Neural crest cell (in vitro differentiated cells): ENCODE measurements at regions not wholly inside any gene's neighbourhood (a gene's known extent, or its start where the extent isn't known, plus 50 kb on each side); places are given as distances from the start of the nearest gene placed in this dataset.

Source experiments
- DNase-seq: peaks from one replicate; pipeline ENCODE4 v3.0.0; 2021; ENCODE audit warnings: low read depth, mixed read lengths, low spot score
- H3K27ac Mint-ChIP-seq: one replicate; pipeline ENCODE4 v1.8.0; 2021; ENCODE audit warnings: mild to moderate bottlenecking, mixed read lengths; ENCODE audit not compliant: unreplicated experiment
- H3K27me3 Mint-ChIP-seq: 2 replicates; pipeline ENCODE4 v1.8.0; 2021; ENCODE audit warnings: low read depth, mild to moderate bottlenecking, mixed read lengths
- H3K36me3 Mint-ChIP-seq: 2 replicates; pipeline ENCODE4 v1.8.0; 2021; ENCODE audit warnings: low read depth, mild to moderate bottlenecking, mixed read lengths
- H3K4me1 Mint-ChIP-seq: 2 replicates; pipeline ENCODE4 v1.8.0; 2021; ENCODE audit warnings: mixed read lengths
- H3K4me3 Mint-ChIP-seq: one replicate; pipeline ENCODE4 v1.8.0; 2021; ENCODE audit warnings: mild to moderate bottlenecking, mixed read lengths
- H3K9me3 Mint-ChIP-seq: 2 replicates; pipeline ENCODE4 v1.8.0; 2021; ENCODE audit warnings: mixed read lengths
- TF ChIP-seq, protein P1 (sequence below): fragments of 200-600 bp; sonication (generic); conservative IDR thresholded peaks from 2 replicates; pipeline ENCODE4 v1.5.0; 2021; ENCODE audit warnings: antibody characterized with exemption, mild to moderate bottlenecking

DNA sequence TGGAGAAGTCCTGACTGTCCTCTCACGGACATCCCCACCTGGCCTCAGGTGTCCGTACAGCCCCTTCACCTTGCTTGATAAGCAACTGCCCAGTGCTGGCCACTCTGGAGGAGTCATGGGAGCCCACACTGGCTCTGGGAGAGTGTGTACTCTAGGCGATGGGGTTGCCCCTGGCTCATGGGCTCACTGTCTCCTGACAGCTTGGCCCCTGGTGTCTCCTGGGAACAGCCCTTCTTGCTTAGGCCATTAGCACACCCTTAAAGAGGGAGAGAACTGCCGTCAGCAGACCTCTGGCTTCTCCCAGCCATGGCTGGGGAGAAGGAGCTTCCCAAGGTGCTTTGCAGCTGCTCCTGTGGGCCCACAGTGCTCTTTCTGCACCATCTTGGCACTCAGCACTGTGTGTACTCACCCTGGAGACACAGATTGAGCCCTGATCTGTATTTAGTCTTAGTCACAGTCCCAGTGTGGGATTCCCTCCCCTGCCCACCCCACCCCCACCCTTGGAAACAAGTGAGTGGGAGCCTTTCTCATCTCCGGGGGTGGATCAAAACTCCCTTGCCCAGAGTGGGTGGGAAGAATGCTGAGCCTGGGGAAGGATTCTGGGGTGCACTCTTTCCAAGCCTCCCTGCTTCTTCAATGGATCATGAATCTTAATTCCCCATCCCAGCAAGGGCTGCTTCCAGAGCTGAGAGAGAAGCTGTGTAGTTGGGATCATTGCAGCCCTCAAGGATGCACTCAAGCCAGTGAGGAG, 83.5 kb upstream of the ADPGK start:
- H3K27ac Mint-ChIP-seq, result no peak overlapping the region
- peaks cover 8% of the 10 kb centered on the region for H3K27me3 Mint-ChIP-seq
- TF ChIP-seq, protein P1, sequence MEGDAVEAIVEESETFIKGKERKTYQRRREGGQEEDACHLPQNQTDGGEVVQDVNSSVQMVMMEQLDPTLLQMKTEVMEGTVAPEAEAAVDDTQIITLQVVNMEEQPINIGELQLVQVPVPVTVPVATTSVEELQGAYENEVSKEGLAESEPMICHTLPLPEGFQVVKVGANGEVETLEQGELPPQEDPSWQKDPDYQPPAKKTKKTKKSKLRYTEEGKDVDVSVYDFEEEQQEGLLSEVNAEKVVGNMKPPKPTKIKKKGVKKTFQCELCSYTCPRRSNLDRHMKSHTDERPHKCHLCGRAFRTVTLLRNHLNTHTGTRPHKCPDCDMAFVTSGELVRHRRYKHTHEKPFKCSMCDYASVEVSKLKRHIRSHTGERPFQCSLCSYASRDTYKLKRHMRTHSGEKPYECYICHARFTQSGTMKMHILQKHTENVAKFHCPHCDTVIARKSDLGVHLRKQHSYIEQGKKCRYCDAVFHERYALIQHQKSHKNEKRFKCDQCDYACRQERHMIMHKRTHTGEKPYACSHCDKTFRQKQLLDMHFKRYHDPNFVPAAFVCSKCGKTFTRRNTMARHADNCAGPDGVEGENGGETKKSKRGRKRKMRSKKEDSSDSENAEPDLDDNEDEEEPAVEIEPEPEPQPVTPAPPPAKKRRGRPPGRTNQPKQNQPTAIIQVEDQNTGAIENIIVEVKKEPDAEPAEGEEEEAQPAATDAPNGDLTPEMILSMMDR, result no peak
- no peak for DNase-seq
- no peaks in the 10 kb centered on the region for H3K4me1 Mint-ChIP-seq
- no peak overlapping the region for H3K4me3 Mint-ChIP-seq
- H3K9me3 Mint-ChIP-seq, result no peaks in the 10 kb centered on the region
- H3K36me3 Mint-ChIP-seq, result no peaks in the 10 kb centered on the region

DNA sequence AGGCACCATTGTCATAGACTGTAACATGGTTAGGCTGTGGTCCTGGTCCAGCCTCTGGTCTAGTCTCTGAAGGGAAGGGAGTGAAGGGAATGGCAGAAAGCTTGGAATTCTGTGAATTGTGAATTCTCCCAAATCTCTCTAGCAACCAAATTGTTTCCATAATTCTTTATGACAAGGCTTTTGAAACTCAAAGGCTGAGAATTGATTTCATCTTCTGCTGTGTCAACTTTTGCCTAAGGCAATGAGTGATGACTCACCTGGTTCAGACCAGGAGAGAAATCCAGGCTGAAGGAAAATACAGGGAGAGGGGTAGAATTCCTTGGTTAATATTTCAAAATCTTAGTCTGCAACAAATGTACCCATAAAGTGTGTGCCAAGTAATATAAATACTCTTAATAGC, 82.6 kb upstream of the ADPGK start:
- no peaks in the 10 kb centered on the region for H3K9me3 Mint-ChIP-seq
- no peaks in the 10 kb centered on the region for H3K4me1 Mint-ChIP-seq
- no peak for DNase-seq
- H3K27me3 Mint-ChIP-seq, result peaks cover 13% of the 10 kb centered on the region
- H3K27ac Mint-ChIP-seq, result no peak overlapping the region
- H3K4me3 Mint-ChIP-seq, result no peak overlapping the region
- H3K36me3 Mint-ChIP-seq, result no peaks in the 10 kb centered on the region
- TF ChIP-seq, protein P1, result no peak

DNA sequence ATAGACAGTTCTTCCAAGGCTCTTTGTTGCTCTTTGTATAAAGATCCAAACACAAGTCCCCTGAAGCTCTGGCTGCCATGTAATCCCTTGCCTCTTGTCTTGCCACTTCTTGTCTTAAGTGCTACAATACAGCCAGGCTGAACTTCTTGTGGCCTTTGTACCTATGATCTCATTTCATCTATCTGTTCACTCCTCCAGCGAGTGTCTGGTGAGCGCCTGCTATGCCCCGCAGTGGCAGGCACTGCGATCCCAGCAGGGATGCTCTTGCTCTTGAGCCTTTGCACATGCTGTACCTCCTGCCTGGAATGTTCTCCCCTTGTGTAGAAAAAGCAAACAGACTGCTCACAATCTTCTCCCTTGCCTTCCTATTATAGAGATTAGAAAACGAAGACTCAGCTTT, 81.9 kb upstream of the ADPGK start:
- Mint-ChIP-seq H3K9me3 (no peaks in the 10 kb centered on the region), H3K4me1 (no peaks in the 10 kb centered on the region), H3K4me3 (no peak overlapping the region), H3K27me3 (peaks cover 13% of the 10 kb centered on the region), H3K36me3 (no peaks in the 10 kb centered on the region), H3K27ac (no peak overlapping the region)
- no peak for DNase-seq
- TF ChIP-seq, protein P1, result no peak

DNA sequence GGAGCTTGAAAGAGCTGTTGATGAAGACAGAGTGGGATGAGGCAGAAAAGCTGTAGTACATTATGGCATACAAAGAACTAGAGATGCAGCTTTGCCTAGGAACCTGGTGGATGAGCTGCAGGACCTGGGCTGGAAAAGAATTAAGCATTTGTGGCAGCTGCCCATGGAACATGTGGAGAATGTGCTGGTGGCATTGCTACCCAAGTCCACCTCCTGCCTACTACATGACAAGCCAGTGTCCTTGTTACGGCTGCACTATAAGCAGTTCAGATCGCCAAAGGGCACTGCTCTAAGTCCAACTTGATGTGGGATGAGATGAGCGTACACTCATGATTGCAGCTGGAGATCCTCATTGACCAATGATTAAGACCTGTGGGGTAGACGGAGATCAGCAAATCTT, 81.1 kb upstream of the ADPGK start:
- peaks cover 13% of the 10 kb centered on the region for H3K27me3 Mint-ChIP-seq
- no peak overlapping the region for H3K27ac Mint-ChIP-seq
- TF ChIP-seq, protein P1, result no peak
- H3K4me3 Mint-ChIP-seq, result no peak overlapping the region
- H3K9me3 Mint-ChIP-seq, result no peaks in the 10 kb centered on the region
- DNase-seq, result no peak
- no peaks in the 10 kb centered on the region for H3K4me1 Mint-ChIP-seq
- H3K36me3 Mint-ChIP-seq, result no peaks in the 10 kb centered on the region

DNA sequence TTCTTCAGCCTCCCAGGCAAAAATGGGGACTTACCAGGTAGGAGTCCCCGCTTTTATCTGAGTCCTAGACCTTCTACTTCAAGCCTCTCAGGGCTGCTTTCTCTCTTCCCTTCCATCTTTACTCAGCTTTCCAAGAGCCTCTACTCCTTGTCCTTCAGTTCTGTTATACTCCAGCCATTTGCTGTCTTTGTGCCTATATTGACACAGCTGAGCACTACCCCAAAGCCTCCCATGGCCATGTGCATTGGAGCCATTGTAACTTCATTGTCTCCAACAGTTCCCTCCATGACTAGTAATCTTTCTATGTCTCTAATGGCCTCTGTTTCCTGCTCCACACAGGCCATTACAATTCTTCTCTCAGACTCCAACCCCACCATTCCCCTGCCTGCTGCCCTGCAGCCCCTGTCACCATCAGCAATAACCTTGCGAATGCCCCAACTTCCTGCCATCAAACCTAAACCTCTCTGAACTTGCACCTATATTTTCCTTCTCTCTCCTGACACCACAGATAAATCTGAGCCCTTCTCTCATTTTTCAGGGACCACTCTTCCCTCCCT, 77.9 kb upstream of the ADPGK start:
- Mint-ChIP-seq H3K9me3 (no peaks in the 10 kb centered on the region), H3K27me3 (peaks cover 13% of the 10 kb centered on the region), H3K36me3 (no peaks in the 10 kb centered on the region), H3K4me1 (no peaks in the 10 kb centered on the region), H3K4me3 (no peak overlapping the region), H3K27ac (no peak overlapping the region)
- DNase-seq, result no peak
- TF ChIP-seq, protein P1, result no peak
